Brain microvascular endothelial cell (primary cell): ENCODE measurements at regions not wholly inside any gene's neighbourhood (a gene's known extent, or its start where the extent isn't known, plus 50 kb on each side); places are given as distances from the start of the nearest gene placed in this dataset.

Experiments
- DNase-seq: peaks from one replicate; pipeline ENCODE4 v3.0.0-alpha.2; 2020
- H3K27ac ChIP-seq: fragments of 250-450 bp; sonication (Bioruptor Pico); 2 replicates; pipeline ENCODE4 v1.5.1; 2020; ENCODE audit warnings: mild to moderate bottlenecking, moderate library complexity
- H3K27me3 ChIP-seq: fragments of 250-450 bp; sonication (Bioruptor Pico); replicated peaks from 2 replicates; pipeline ENCODE4 v1.5.1; 2020; ENCODE audit warnings: mild to moderate bottlenecking
- H3K36me3 ChIP-seq: fragments of 250-450 bp; sonication (Bioruptor Pico); replicated peaks from 2 replicates; pipeline ENCODE4 v1.5.1; 2020; ENCODE audit warnings: mild to moderate bottlenecking
- H3K4me3 ChIP-seq: 2 replicates; pipeline ENCODE4 v1.5.1; 2011; ENCODE audit warnings: low read depth, mild to moderate bottlenecking, control low read depth, low read length, moderate library complexity
- in situ Hi-C: cut with HindIII; loops from 2 replicates; pipeline ENCODE4 v1.10.0; 2017; ENCODE audit warnings: low sequenced_read_pairs, low pct_ligation_motif_present
- TF ChIP-seq, protein P1 (sequence below): IDR thresholded peaks from 2 replicates; pipeline ENCODE4 v1.5.1; 2011; ENCODE audit warnings: low read depth, mild to moderate bottlenecking, moderate library complexity, low read length, control low read depth, inconsistent platforms; ENCODE audit errors: missing control alignments

DNA sequence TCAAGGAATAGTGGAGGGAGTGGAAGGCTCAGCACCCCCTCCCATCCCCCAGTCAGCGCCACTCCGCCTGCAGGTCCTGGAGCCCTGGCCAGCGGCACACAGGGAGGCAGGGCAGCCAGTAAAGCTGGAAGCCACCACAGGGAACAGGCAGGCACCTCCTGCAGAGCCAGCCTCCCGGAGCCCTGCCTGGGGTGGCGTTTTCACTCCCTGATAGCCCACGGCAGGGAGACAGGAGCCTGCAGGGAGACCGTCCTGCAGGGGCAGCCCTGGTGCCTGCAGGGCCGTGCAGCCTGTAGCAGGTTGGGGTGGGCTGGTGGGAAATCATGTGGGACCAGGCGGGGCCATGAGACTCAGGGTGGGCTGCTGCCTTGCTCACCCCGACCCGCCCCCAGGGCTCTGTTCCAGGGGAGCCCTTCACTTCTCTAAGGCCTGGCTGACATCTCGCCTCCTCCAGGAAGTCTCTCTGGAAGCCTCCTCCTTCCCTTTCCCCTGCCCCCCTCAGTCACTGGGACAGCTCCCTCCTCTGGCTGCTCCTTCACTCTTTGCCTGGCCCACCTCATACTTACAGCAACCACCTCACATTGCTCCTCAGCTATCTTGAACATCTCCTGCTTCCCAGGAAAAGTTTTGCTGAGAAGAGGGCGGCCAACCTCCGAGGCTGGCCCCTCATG lies 221.0 kb downstream of the GLI2 start:
- H3K27ac ChIP-seq = no peak overlapping the region
- no peak for DNase-seq
- no peaks in the 10 kb centered on the region for H3K27me3 ChIP-seq
- TF ChIP-seq, protein P1, sequence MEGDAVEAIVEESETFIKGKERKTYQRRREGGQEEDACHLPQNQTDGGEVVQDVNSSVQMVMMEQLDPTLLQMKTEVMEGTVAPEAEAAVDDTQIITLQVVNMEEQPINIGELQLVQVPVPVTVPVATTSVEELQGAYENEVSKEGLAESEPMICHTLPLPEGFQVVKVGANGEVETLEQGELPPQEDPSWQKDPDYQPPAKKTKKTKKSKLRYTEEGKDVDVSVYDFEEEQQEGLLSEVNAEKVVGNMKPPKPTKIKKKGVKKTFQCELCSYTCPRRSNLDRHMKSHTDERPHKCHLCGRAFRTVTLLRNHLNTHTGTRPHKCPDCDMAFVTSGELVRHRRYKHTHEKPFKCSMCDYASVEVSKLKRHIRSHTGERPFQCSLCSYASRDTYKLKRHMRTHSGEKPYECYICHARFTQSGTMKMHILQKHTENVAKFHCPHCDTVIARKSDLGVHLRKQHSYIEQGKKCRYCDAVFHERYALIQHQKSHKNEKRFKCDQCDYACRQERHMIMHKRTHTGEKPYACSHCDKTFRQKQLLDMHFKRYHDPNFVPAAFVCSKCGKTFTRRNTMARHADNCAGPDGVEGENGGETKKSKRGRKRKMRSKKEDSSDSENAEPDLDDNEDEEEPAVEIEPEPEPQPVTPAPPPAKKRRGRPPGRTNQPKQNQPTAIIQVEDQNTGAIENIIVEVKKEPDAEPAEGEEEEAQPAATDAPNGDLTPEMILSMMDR = peak; percentile 20
- in situ Hi-C loops = no loop called here
- no peak overlapping the region for H3K4me3 ChIP-seq
- H3K36me3 ChIP-seq = peaks cover 4% of the 10 kb centered on the region

DNA sequence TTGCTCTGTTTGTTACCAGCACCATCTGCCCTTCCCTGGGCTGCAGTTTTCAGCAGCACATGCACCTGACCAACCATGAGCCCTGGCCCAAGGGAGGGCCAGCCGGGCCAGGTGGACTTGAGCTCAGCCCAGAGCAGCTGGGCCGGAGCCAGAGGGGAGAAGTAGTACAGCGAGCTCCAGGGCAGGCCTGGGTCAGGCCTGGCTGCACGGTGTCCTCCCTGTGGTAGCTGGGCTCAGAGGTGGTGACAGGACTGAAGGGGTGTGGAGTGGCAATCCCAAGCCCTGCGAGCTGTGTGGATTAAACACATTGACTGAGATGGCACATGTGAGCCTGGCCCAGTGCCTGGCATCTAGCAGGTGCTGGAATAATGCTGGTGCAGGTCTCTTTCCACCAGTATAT lies 222.2 kb downstream of the GLI2 start:
- TF ChIP-seq, protein P1 = no peak
- Histone ChIP-seq H3K27me3 (no peaks in the 10 kb centered on the region), H3K4me3 (no peak overlapping the region), H3K27ac (no peak overlapping the region), H3K36me3 (peaks cover 4% of the 10 kb centered on the region)
- DNase-seq = no peak
- in situ Hi-C loops = no loop called here

DNA sequence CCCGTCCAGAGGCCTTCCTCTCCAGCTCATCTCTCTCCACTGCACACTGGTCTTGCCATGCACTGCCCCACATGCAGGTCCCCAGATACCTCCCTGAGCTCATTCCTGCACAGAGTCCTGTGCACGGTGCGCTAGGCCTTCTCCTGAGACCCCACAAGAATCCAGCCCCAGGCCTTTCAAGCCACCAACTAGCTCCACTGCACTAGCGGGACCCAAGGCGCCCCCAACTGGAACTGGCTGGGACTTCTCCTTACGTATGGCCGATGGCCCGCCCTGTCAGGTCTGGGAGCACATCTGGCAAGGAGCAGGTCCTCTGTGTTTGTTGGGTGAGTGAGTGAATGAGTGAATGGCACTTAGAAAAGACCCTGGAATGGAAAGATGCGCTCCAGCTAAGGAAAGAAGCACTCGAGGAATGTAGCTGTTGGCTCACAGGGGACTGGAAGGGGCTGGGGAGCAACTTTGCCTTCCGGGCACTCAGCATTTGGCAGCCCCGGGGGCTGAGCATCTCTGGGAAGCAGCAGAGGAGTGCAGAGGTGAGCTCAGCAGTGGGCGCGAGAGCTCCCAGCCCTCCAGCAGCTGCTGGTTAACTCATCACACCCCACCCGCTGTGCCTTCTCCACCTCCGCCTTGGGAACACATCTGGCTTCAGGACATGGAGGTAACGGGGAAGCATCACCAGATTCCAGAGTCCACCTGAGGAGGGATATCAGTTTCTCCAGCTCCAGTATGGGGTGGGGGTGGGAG lies 223.1 kb downstream of the GLI2 start:
- H3K4me3 ChIP-seq = no peak overlapping the region
- H3K27me3 ChIP-seq = no peaks in the 10 kb centered on the region
- H3K36me3 ChIP-seq = peaks cover 4% of the 10 kb centered on the region
- in situ Hi-C loops = no loop called here
- DNase-seq = no peak
- TF ChIP-seq, protein P1 = peak; percentile 69
- no peak overlapping the region for H3K27ac ChIP-seq

DNA sequence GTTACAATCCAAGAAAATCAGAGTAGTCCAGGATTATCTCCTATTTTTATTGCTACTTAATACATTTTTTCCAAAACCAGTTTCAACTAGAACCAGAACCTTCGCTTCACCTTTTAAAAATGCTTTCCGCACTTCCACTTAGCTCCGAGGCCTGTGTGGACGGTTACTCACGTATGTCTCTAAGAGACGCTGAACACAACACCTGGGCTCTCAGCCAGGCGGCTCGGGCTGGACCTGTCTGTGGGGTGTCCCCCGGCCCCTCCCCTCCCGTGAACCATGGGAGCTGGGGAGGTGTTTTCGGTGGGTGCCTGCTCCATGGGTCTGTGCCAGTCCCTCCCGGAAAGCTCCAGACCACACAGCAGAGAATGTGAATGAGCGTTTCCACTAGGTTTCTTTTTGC lies 223.8 kb downstream of the GLI2 start:
- Histone ChIP-seq H3K27ac (no peak overlapping the region), H3K4me3 (no peak overlapping the region), H3K27me3 (no peaks in the 10 kb centered on the region), H3K36me3 (peaks cover 4% of the 10 kb centered on the region)
- no peak for DNase-seq
- TF ChIP-seq, protein P1 = no peak
- in situ Hi-C loops = no loop called here

DNA sequence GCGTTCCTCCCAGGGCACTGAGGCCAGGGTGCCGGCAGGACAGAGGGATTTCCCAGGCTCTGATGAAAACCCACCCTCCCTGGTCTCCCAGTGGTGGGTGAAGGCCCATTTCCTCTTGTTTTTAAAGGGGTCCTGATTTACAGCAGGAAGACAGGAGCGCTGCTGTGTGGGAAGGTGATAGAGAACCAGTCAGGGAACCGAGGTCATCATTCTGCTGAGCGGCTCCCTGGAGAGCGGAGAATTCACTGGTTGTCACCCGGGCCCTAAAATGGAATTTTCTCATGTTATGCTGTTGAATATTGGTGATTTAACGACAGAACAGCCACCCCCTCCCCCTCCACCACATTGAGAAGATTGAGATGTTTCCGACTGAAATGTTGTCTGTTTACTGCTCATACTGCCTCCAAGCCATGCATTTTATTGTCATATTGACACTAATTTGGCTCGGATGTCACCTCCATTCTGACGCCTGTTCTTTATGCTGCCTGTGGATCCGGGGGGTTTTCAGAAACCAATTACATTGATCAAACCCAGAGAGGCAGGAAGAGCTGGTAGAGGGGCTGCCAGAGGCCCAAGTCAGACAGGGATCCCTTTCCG lies 225.2 kb downstream of the GLI2 start:
- peaks cover 4% of the 10 kb centered on the region for H3K36me3 ChIP-seq
- TF ChIP-seq, protein P1 = no peak
- no peak overlapping the region for H3K27ac ChIP-seq
- H3K27me3 ChIP-seq = no peaks in the 10 kb centered on the region
- H3K4me3 ChIP-seq = no peak overlapping the region
- in situ Hi-C loops = no loop called here
- DNase-seq = no peak
